GM18507 (cell line): ENCODE measurements at regions not wholly inside any gene's neighbourhood (a gene's known extent, or its start where the extent isn't known, plus 50 kb on each side); places are given as distances from the start of the nearest gene placed in this dataset.
"Not testable (repeated sequence)": the region's sequence is repeated elsewhere in the genome, so short reads cannot be mapped to it uniquely, and the experiment has no call there.

Experiments
- DNase-seq: peaks from one replicate; pipeline ENCODE4 v3.0.0; 2011; ENCODE audit warnings: low read depth; ENCODE audit not compliant: insufficient read length; ENCODE audit errors: extremely low spot score
- FAIRE-seq: peaks from 2 replicates; lab custom pipeline; 2011; peaks lifted over from hg19 to GRCh38; lab: Jason Lieb, UNC

DNA sequence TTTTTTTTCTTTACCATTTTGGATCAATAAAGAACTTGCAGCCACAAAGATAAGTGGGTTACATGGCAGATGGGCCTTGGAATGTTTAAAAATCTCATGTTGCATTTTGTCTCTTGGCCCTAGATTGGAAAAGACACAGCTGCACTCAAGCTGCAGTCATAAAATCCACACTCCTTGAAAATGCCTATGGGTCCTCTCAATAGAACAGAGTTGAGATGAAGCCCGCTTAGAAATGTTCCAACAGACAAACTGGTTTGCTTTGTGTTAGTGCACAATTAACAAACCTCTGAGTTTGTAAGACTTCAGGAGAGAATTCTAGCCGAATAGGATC lies 401.2 kb upstream of the CDIN1 start:
- FAIRE-seq, result no peak
- DNase-seq, result no peak

DNA sequence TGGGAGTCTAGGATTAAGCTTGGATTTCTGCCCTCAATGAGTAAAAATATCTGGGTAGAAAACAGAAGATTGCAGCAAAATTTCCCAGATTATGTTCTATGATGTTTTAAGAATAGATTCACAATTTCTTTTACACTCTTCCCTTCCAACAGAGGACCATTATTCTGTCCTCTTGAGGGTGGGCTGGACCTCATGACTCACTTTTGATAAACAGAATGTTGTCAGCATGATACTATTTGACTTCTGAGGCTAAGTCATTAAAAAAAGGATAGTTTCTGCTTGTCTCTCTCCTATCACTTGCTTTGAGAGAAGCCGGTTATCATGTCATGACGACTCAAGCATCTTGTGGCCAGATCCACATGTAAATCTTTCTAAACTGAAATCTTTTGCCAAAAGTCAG lies 396.2 kb upstream of the CDIN1 start:
- no peak for DNase-seq
- FAIRE-seq, result no peak

DNA sequence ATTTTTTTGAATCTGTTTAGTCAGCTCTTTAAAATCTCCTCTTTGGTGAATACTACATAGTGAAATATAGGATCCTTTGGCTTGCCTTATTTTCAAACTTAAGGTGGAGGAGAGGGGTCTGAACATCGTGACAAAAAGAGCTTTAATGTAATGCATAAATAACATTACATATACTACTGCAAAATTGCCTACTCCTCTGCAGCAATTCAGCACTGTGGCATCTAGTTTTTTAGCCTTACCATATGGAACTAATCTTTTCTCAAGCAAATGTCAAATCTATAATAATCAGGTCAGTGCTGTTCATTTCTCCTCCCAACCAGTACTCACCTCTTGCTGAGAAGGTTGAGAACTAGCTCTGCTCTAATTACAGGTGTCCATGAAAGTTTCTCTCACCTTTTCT lies 394.0 kb upstream of the CDIN1 start:
- FAIRE-seq, result no peak
- no peak for DNase-seq

DNA sequence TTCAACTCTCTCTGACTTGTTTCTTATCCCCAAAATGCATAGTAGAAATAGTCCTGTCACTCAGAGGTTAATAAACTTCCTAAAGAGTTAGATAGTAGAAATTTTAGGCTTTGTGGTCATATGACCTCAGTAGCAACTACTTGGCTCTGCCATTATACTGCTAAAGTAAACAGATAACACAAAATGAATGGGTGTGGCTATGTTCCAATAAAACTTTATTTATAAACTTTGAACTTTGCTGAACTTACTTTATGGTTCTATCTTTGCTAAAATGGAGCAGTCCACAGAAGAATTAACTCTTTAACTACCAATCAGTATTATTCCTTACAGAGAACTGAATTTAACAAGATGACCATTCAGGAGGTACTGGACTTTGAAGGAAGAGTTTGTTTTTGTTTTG lies 393.6 kb upstream of the CDIN1 start:
- no peak for FAIRE-seq
- no peak for DNase-seq

DNA sequence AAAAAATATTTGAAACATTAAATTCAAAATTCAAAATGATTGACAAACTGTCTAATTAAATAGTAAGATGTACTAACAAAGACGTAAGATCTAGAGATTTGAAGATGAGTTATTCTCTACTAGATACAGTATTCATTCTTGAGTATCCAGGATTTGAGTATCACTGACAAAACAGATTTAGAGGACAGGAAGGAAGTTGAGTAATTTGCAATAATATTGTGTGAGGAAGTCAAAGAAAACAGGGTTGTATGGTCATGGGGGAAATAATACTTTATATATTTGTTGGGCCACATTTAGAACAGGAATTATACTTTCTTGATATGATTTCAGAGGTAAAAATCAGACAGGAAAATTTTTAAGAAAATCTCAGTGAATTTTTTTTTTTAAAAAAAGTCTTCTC lies 393.1 kb upstream of the CDIN1 start:
- FAIRE-seq, result no peak
- DNase-seq, result no peak

DNA sequence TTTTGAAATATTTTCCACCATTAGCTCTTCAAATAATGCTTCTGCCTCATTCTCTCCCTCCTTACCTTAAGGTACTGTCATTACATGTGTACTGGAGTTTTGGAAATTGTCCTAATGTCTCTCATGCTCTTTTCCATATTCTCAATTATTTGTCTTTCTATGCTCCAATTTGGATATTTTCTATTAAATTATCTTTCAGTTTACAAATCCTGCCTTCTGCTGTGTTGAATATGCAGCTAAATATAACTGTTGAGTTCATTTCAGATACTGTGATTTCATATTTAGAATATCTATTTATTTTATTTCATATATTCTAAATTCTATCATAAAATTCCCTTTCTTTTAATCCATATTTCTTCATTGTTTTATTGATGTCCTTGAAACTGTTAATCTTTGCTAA lies 388.0 kb upstream of the CDIN1 start:
- DNase-seq, result no peak
- no peak for FAIRE-seq

DNA sequence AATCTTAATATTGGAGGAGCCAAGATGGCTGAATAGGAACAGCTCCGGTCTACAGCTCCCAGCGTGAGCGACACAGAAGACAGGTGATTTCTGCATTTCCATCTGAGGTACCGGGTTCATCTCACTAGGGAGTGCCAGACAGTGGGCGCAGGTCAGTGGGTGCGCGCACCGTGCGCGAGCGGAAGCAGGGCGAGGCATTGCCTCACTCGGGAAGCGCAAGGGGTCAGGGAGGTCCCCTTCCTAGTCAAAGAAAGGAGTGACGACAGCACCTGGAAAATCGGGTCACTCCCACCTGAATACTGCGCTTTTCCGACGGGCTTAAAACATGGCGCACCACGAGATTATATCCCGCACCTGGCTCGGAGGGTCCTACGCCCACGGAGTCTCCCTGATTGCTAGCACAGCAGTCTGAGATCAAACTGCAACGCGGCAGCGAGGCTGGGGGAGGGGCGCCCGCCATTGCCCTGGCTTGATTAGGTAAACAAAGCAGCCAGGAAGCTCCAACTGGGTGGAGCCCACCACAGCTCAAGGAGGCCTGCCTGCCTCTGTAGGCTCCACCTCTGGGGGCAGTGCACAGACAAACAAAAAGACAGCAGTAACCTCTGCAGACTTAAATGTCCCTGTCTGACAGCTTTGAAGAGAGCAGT lies 383.9 kb upstream of the CDIN1 start:
- FAIRE-seq, result not testable (repeated sequence)

DNA sequence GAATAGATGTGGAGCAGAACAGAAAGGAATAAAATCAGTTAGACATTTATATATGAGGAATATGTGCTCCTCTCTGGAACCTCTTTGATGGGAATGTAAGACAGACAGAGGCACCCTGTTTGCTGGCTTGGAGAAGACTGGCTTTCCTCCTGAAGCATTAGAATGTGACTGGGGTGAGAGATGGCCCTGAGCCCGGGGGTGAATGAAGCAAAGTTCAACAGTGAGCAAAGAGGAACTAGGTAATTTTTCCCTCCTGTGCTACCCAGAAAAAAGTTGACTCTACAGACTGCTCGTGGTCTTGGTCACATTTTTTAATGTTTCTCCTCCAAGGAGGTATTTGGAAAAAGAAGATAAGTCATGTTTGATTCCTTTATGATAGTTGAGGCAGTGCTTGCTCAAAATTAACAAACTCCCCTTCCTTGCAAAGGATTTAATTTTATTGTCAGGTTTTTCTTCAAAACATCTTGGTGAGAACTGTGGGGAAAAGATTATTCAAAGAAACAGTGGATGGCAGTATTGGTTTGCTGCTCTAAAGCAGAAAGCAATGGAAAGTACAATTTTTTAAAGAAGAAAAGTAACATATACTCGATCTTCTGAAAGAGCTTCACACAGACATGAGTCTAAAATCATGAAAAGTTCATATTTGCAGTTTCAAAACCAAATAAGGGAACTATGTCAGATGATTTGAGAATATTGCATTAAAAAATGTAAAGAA lies 370.4 kb upstream of the CDIN1 start:
- DNase-seq (no peak), FAIRE-seq (no peak)

More for the DNA sequence above, 383.9 kb upstream of the CDIN1 start:
- not testable (repeated sequence) for DNase-seq

DNA sequence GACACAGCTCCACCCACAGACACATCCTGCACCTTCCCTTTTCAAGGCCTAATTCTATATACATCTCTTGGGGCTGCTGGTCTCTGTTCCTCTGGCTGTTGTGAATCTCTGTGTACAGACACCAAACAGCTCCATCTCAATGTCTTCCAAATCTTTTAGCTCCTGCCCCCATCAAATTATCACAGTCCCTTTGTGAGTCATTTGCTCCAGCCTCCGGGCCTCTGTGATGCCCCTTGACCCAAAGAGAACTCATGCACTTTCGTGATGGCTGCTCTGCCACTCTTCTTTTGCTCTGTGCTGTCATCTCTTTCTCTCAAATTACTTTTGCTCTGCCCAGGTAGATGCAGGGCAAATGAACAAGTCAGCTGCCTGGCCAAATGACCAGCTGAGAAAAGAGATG lies 369.0 kb upstream of the CDIN1 start:
- DNase-seq (no peak), FAIRE-seq (no peak)

DNA sequence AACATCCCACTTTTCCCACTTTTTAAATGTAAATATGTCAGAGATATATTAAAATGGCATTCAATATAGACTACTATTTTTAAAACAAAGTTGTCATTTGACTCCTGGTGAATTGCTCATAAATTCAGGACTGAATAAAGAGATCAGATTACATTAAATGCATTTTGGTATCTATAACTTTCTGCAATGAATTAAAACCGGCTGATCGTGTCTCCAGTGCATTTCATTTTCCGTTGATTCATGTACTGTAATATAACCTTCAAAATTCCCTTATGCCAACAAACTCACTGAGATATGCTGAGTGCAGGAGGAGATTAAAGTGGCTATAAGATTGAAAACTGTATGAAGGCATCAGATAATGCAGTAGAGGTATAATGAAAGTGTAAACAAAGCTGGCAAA lies 361.1 kb upstream of the CDIN1 start:
- no peak for DNase-seq
- FAIRE-seq, result no peak

DNA sequence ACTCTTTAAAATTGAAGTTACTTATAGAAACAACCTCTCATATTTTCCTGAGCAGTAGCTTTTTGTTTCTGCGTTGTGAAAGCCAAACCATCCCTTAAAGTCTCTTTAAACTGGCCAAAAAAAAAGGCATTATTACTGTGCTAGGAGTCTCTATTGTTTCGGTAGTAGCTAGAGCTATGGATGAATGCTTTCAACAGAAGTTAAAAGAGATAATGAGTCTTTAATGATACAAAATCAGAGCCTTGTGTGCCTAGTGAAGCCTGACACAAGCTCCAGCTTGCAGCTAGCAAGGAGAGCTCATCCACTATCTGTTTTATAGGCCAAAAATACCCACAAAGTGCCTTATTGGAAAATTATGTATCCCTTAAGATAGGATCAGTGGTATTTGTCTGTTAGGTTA lies 360.4 kb upstream of the CDIN1 start:
- FAIRE-seq (no peak), DNase-seq (no peak)

DNA sequence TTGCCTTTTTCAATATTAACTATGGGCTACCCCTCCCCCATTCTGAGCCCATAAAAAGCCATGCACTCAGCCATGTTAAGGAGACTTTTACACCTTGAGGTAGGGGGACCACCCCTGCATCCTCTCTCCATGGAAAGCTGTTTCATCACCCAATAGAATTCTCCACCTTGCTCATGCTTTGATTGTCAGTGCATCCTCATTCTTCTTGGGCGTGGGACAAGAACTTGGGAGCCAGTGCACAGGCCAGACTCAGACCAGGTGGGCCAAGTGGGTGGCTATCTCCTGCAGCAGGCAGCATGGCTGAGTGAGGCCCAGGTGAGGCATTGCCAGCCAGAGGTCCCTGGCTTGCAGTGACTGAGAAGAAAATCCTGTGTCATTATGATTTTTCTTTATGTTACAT lies 357.4 kb upstream of the CDIN1 start:
- DNase-seq (no peak), FAIRE-seq (no peak)

DNA sequence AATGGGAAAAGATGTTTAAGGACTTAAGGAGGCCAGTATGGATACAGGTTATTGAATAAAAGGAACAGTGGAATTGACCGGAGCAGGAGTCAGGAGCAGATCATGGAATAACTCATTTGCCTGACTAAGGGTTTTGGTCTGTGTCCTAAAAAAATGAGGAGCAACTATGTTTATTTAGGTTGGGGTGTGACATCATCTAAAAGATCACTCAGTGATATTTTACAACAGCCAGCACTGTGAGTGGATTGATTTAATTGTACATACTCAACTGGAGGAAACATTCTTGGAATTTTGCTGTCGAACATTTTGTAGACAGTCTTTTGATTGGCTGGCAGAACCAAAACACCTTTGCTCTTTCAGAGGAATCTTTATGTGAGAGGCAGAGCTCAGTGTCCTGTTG lies 348.6 kb upstream of the CDIN1 start:
- no peak for FAIRE-seq

DNA sequence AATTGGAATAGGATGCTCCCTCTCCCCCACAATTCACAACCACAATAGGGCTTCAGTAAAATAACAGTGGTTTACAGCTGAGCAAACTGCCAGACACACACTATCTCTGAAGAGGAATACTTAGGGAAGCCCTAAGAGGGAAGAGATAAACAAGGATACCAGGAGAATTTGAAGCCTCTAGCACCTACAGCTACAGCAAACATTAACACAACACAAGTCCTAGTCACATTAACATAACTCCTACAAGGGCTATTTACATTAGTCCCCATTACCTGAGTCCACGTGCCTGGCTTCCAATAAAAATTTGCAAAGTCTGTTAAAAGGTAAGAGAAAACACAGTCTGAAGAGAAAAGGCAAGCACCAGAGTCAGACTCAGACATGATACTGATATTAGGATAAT lies 346.9 kb upstream of the CDIN1 start:
- FAIRE-seq (no peak), DNase-seq (no peak)

More for the DNA sequence above, 348.6 kb upstream of the CDIN1 start:
- no peak for DNase-seq

DNA sequence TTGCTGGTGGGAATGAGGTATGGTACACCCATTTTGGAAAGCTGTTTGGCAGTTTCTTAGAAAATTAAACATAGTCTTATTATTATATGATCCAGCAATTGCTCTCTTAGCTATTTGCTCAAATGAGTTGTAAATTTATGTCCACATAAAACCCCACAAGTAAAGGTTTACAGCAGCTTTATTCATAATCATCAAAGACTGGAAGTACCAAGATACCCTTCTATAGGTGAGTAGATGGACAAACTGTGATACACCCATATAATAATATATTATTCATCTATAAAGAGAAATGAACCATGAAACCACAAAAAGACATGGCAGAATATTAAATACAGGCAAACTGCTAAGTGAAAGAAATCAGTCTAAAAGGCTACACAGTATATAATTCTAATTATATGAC lies 344.7 kb upstream of the CDIN1 start:
- no peak for DNase-seq
- no peak for FAIRE-seq

DNA sequence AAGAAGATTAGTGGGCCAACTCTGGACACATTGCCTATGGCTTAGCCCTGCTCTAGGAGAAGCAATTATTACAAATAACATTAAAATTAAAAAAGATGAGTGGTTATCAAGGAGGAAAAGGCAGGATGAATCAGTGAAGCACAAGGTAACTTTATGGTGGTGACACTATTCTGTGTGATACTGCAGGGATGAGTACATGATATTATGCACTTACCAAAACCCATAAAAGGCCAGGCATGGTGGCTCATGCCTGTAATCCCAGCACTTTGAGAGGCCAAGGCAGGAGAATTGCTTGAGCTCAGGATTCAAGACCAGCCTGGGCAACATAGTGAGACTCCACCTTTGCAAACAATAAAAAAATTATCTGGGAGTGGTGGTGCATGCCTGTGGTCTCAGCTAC lies 344.3 kb upstream of the CDIN1 start:
- FAIRE-seq (no peak), DNase-seq (no peak)

DNA sequence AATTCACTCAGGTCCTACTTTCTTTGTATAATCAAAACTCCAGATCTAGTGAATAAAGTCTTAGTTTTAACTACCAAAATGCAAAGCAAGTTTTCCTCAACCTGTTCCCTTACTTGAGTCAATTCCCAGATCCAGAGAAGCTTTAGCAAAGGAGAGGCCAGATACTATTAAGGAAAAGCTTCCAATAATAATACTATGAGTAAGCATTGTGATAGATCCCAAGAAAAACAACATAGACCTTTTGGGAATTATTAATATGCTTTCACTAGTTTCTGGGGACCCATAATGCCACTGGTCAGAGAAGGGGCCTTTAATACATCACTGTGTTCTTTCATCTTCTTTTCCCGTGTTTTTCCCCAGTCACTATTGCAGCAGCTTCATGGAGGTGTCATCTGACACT lies 339.9 kb upstream of the CDIN1 start:
- no peak for DNase-seq
- FAIRE-seq, result no peak

DNA sequence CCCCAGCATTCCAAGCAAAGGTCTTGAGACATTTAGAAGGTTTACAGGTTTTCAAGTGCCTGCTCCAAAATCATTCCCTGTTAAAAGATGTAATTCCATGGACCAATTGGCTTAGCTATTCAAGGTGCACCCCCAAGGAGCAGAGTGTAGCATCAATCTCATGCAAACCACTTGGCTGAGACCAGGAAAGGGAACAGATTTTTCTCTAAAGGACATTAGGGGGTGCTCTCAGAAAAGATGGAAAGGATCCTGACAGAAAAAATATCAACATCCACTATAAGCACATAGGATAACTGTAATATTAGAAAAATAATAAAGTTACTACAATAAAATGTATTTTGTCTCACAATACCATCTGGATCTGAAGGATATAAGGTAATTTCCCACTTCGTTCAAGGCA lies 328.0 kb upstream of the CDIN1 start:
- FAIRE-seq (no peak), DNase-seq (no peak)

DNA sequence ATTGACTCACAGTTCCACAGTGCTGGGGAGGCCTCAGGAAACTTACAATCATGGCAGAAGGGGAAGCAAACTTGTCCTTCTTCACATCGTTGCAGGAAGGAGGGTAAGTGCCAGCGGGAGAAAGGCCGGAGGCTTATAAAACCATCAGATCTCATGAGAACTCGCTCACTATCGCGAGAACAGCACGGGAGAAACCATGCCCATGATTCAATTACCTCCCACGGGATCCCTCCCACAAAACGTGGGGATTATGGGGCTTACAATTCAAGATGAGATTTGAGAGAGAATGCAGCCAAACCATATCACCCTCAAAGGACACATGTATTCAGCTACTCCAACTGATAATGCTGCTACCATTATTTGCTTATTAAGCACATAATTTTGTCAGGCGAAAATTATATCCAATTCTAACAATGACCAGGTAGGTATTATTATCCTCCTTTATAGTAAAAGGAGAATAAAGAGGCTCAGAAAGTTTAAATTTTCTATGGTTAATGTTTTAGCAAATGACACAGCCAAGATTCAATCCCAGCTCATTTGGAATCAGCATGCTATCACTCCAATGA lies 327.2 kb upstream of the CDIN1 start:
- FAIRE-seq, result no peak
- DNase-seq, result no peak

DNA sequence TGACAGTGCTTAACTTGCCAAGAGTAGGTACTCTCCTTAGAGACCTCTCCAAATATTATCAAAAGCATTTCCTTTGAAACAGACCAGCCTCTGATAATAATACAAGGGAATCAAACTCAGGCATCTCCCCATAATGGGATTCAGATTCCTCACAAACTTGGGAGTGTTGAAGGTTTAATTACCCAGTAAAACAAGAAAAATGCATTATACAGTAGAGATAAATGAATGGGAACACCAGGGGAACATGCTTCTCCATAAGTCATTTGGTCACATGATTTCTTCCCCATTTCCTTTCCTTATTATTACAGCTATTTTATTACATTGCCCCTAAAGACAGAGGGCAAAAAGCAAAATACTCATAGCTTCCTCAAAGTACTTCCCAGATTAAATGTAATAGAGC lies 325.0 kb upstream of the CDIN1 start:
- DNase-seq (no peak), FAIRE-seq (no peak)

DNA sequence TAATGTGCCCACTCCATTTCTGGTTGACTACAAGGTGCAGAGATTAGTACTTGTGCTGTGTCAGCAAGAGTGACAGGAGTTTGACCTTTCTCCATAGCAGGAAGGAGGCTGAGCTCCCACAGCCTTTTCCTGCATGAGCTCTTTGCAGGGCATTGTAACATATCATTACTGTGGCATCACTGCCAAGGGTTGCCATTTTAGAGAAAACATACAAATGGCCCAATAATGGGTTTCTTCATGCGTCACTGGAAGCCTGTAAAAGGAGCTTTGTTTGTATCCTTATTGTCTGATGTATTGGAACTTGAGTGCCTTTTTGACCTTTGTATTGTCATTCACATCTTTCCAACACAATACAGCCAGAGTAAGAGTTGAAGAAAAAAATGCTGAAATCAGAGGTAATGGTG lies 323.0 kb upstream of the CDIN1 start:
- DNase-seq (no peak), FAIRE-seq (no peak)
